Adrenal gland (tissue), 5 donors: ENCODE measurements at regions not wholly inside any gene's neighbourhood (a gene's known extent, or its start where the extent isn't known, plus 50 kb on each side); places are given as distances from the start of the nearest gene placed in this dataset.

ENCODE experiments used
- CTCF ChIP-seq, 6 experiments: fragments of 450-650 bp in 4 of 6; fragments of 200-600 bp in 2 of 6; sonication (generic) in 1 of 6; IDR thresholded peaks; 1 replicate in 5 of 6; 2 replicates in 1 of 6; pipeline versions ENCODE4 v1.5.1 to v1.8.0; 2016 to 2021; ENCODE audit warnings: antibody characterized with exemption in 6 of 6, mild to moderate bottlenecking in 2 of 6, moderate library complexity in 1 of 6
- POLR2A ChIP-seq, 2 donors: fragments of 450-650 bp; IDR thresholded peaks; one replicate each; pipeline ENCODE4 v1.6.1; 2017; ENCODE audit warnings: antibody characterized with exemption in 2 of 2, mild to moderate bottlenecking in 2 of 2, moderate library complexity in 1 of 2
- donor health status: DM: no; HTN: no; CAD: no.

- no peak for TF ChIP-seq CTCF (IDR thresholded peaks at IDR 0.05)
- TF ChIP-seq POLR2A (IDR thresholded peaks at IDR 0.05), result no peak
Measured at GRCh38 chr9:87089929-87090328, 142.6 kb upstream of the GAS1 start.
